Esophagus mucosa (tissue), 1 donor: ENCODE measurements at regions not wholly inside any gene's neighbourhood (a gene's known extent, or its start where the extent isn't known, plus 50 kb on each side); places are given as distances from the start of the nearest gene placed in this dataset.
"Not testable (repeated sequence)": the region's sequence is repeated elsewhere in the genome, so short reads cannot be mapped to it uniquely, and the experiment has no call there.

ENCODE experiments used
- ATAC-seq: fragments of 200-7000 bp; cut with Tn5 transposase; one replicate; pipeline ENCODE4 v1.9.1; 2020
- donor health status: DM: yes; HTN: yes; CAD: no.

- ATAC-seq = no peak
Measured at GRCh38 chr2:4049463-4049862, 346.1 kb downstream of the DCDC2C start.

GRCh38 chr2:4053769-4054493 is 350.6 kb downstream of the DCDC2C start:
- no peak for ATAC-seq

- ATAC-seq = no peak
Measured at GRCh38 chr2:4066217-4066616, 362.8 kb downstream of the DCDC2C start.

DNA sequence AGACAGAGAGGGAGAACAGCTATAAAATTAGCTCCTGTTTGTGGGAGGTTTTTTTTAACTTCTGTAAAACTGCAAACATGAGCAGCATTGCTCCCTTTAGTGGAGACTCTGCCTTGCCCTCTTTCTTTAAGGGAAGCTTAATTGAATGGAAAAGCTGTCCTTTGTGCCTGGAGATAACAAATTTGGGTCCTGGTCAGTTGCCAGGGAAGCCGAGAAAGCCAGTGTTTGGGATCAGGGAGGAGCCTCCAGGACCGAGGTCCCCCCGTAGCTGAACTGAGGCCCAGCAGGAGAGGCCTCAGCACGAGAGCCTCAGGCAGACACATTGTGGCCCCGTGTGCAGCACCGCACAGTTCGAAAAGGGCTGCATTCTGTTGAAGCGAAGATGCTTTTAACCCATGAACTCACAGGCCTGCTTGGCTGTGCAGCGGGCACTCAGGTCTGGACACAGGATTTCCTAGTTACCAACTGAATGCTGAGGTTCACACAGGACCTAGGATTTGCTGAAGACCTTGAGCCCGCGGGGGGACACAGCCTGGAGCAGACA is 369.7 kb downstream of the DCDC2C start:
- no peak for ATAC-seq

DNA sequence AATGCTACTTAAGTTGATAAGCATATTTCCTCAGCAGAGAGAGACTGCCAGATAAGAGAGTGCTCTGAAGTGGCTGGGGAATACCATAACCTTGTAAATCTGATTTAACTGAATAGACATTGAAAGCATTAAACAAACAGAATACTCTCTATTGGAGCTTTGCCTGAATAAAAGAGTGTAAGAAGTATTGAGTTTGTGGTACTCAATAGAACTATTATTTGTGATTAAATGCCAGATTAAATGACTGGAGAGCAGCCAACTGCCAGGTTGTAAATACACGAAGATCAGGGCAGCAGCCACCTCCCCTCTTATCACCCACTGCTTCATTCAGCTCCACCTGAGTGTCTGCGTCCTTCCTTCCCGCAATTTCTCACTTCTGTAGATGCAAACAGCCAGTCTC is 373.6 kb downstream of the DCDC2C start:
- no peak for ATAC-seq

DNA sequence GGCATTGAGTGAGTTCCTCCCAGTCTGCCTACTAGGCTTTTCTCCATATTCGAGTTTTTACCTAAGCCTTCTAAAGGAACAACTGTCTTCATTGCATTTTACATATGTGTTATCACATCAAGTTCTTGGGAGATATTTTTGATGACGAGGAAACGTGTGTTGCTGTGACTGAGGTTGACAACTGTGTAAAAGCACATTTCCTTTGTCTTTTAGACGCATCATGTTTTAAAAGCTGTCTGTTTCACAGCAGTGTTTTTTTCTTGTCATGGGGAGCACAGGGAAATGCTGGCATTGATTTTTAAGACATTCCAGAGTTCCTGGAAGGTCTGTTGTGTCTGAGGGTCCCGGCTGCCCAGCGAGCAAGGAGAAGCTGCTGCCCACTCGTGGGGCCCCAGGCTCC is 381.8 kb downstream of the DCDC2C start:
- no peak for ATAC-seq

- no peak for ATAC-seq
Measured at GRCh38 chr2:4090668-4091630, 387.6 kb downstream of the DCDC2C start.

DNA sequence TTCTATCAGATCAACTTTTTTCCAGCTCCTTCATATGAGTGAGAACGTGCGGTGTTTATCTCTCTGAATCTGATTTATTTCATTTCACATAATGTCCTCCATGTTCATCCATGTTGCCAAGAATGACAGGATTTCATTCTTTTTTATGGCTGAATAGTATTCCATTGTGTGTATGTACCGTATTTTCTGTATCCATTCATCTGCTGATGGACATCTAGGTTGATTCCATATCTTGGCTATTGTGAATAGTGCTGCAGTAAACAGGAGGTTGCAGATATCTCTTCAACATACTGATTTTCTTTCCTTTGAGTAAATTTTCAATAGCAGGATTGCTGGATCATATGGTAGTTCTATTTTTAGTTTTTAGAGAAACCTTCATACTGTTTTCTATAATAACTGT is 388.5 kb downstream of the DCDC2C start:
- ATAC-seq = no peak

DNA sequence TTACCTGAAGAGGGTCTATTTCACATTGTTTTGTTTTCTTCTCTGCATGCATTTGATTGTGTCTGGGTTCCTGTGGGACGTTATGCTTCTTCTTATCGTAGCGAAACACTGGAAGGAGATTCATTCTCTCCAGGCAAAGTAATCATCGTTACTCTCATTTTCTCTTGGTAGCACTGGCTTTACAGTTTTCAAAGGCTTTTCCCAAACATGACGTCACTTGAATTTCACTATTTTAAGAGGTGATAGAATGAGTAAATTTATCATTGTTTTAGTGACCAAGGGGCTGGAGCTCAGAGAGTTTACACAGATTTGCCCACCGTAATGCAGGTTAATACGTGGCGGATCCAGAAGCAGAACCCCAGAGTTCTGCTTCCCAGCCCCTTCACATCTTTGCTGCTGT is 391.4 kb downstream of the DCDC2C start:
- no peak for ATAC-seq

DNA sequence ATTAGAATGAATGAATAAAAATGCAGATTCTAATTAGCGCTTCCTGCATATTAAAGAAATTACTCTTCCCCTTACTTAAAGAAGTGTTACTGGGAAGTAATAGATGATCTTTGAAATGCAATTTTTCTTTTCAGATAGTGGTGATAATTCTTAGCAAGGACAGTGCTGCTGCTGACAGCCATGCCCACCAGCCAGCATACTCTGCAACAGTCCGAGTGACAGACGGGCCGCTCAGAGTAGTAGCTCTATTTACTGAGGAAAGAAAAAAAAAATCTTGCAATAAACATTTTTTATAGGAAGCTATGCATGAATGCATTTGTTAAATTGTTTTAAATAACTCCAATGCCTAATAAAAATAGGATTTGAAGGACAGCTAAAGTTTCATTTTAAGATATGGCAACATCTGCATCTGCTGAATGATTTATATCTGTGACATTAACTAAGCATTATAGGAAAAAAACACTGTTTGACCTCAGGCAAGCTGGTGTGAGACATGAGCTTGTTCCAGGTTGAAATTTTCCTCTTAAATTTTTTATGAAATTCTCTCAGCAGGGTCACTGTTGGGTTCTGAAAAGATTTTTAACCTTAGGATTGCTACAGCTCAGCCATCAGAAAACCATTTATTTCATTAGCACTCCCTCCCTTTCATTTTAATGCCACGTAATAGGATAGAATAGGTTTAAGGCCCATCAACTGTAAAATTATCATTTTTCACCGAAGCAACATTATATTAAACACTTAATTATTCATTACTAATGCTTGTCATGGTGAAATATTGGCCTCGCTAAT is 393.8 kb downstream of the DCDC2C start:
- no peak for ATAC-seq

DNA sequence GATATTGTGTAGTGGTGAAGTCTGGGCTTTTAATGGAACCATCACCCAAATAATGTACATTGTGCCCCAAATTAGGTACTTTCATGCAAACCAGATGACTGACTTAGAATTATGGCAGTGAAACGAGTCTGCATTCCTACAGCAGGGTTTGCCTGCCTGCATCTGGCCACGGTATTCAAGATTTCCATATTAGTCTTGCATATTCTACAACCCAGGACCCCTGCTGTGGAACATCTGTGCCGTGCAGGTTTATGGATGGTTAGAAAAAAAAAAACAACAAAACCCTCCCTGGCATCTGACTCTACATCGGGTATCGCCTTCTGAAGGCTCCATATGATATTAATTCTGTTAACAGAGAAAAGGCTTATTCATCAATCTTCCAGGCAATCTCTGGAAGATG is 394.8 kb downstream of the DCDC2C start:
- ATAC-seq = no peak

DNA sequence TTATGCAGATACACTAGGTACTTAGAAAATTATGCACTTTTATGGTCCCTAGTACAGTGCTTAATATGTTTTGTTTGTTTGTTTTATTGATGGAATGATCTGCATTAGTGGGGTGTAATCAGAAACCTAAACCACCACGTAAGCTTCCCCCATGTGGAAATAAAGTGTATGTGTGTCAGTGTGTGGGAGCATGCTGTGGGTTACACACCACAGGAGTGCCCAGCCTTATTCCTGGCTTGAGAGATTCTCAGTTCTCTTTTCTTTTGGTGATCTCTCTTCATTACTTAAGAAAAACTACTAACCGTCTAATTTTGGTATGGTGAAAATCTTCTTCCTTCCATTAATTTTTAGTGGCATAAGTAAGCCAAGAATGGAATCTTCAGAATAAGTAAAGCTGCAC is 398.6 kb downstream of the DCDC2C start:
- ATAC-seq = no peak

DNA sequence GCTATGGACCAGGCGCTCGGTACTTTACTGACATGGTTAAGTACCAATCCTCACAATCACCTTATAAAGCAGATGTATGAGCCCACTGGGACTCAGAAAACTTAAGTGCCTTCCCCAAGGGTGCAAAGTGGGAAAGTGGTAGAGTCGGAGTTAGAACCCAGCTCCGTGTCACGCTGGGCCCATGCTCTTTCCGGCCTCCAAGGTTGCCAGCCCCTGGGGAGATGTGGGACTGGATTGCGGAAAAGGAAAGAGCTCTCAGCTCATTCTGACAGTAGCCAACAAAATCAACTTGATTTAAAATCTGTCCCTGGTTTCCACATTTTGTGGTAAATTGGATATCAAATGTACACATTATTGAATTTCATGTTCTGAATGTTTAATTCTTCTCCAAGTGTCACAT is 403.8 kb downstream of the DCDC2C start:
- no peak for ATAC-seq

DNA sequence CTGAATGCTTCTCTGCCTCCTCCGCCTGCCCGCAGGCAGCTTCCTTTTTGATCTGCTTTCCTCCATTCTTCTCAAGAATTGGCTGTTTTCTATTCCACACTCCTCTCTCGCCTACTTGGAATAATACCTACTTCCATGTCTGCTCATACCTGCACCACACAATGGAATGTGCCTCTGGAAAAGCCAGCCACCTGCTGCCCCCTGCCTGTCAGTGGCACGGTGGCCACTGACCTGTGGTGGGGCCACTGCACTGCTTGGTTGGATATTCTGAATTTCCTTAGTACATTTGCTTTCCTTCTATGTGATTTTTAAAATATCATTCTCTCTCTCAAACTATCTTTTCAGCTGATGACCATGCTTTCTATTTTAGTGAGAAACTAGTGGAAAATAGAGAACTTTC is 406.9 kb downstream of the DCDC2C start:
- ATAC-seq = no peak

- not testable (repeated sequence) for ATAC-seq
Measured at GRCh38 chr2:4115435-4115834, 412.1 kb downstream of the DCDC2C start.

- ATAC-seq = no peak
Measured at GRCh38 chr2:4122726-4123125, 419.4 kb downstream of the DCDC2C start.

GRCh38 chr2:4130651-4131050 is 427.3 kb downstream of the DCDC2C start:
- ATAC-seq = no peak

GRCh38 chr2:4134551-4135550 is 431.5 kb downstream of the DCDC2C start:
- ATAC-seq = no peak

DNA sequence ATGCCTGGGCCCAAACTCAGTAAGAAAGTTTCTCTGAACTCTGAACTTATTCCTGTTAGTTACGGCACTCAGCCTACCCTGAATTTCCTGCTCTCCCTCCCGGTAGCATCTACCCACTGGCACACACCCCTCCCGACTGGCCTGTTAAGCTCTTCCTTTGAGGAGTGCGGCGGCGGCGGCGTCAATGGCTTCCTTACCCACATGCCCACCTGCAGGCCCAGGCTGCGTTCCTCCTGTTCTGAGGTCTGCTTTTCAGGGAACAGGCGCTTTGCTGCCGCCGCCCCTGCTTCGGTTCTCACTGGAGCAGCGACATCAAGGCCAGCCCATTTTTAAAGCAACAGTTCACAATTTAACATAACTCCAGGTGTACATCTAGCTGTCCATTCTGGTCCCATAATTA is 432.4 kb downstream of the DCDC2C start:
- ATAC-seq = no peak

- no peak for ATAC-seq
Measured at GRCh38 chr2:4139316-4139715, 435.9 kb downstream of the DCDC2C start.

GRCh38 chr2:4139731-4140130 is 436.4 kb downstream of the DCDC2C start:
- ATAC-seq = no peak
